Thymus (tissue), 11 donors: ENCODE measurements at regions not wholly inside any gene's neighbourhood (a gene's known extent, or its start where the extent isn't known, plus 50 kb on each side); places are given as distances from the start of the nearest gene placed in this dataset.

ENCODE experiments used
- DNase-seq, 9 donors: peaks; one replicate each; pipeline ENCODE4 v3.0.0-alpha.2; 2013; ENCODE audit warnings: low spot score in 9 of 9, low read depth in 6 of 9, missing footprints in 1 of 9
- H3K27ac ChIP-seq, 2 donors: one replicate each; pipeline ENCODE4 v1.5.1; 2013; ENCODE audit warnings: control low read depth in 1 of 2, low read depth in 1 of 2, low read length in 1 of 2, mild to moderate bottlenecking in 1 of 2, moderate library complexity in 1 of 2
- H3K27me3 ChIP-seq, 2 donors: one replicate each; pipeline ENCODE4 v1.5.1; 2013; ENCODE audit warnings: low read length in 1 of 2; ENCODE audit not compliant: control insufficient read depth in 2 of 2, insufficient read depth in 1 of 2
- H3K36me3 ChIP-seq, 2 donors: one replicate each; pipeline ENCODE4 v1.5.1; 2013; ENCODE audit warnings: low read length in 1 of 2, mild to moderate bottlenecking in 1 of 2, moderate library complexity in 1 of 2; ENCODE audit not compliant: control insufficient read depth in 2 of 2, insufficient read depth in 2 of 2
- H3K4me1 ChIP-seq, 2 donors: one replicate each; pipeline ENCODE4 v1.5.1; 2013; ENCODE audit warnings: low read length in 2 of 2; ENCODE audit not compliant: control insufficient read depth in 2 of 2, insufficient read depth in 2 of 2
- H3K4me3 ChIP-seq, 2 donors: one replicate each; pipeline ENCODE4 v1.5.1; 2013; ENCODE audit warnings: low read length in 2 of 2, control low read depth in 1 of 2, mild to moderate bottlenecking in 1 of 2
- H3K9me3 ChIP-seq, 2 donors: one replicate each; pipeline ENCODE4 v1.5.1; 2013; ENCODE audit warnings: low read length in 1 of 2, mild to moderate bottlenecking in 1 of 2; ENCODE audit not compliant: control insufficient read depth in 2 of 2, insufficient read depth in 1 of 2
- whole genome bisulfite sequencing: extraction: QIAGEN DNeasy Blood & Tissue Kit; methylation state at CpG from one replicate; pipeline ENCODE4 v1.1.7; 2013; 5-methylcytosine and 5-hydroxymethylcytosine counted together
- donor health status: healthy.

DNA sequence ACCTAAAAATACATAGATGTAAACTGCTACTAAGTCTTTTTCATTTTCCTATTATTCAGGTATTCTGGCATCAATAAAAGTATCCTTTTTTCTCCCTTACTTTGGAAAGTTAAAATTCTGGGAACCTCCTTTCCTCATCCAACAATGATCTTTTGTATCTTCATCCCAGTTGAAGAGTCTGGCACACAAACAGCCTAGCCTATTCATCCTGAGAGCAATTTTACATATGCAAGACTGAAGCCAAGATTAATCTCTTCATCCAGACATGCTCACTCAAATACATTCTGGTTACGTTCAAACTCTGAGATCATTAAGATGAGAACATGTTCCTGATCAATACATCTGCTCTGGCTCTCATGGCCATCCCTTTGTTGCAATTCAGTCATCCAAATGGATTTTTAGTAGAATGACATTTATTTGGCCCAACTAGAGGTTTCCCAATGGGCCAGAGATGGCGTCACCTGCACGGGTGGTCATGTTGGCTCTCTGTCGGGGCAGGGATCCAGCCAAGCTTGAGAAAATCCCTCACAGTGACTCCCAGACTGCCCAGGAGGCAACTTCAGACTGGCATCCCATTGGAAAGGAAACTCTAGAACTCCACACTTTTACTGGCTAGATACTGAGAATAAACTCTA, 135.3 kb upstream of the VCX2 start:
- no peaks in the 10 kb centered on the region for H3K27me3 ChIP-seq
- 93% methylated on average over 4 of the region's 4 CpGs for WGBS
- DNase-seq, result no peak
- H3K36me3 ChIP-seq, result no peaks in the 10 kb centered on the region
- H3K27ac ChIP-seq, result no peak overlapping the region
- H3K9me3 ChIP-seq, result peaks cover 0 to 5% of the 10 kb centered on the region in 2 donors
- H3K4me3 ChIP-seq, result no peak overlapping the region
- no peaks in the 10 kb centered on the region for H3K4me1 ChIP-seq

DNA sequence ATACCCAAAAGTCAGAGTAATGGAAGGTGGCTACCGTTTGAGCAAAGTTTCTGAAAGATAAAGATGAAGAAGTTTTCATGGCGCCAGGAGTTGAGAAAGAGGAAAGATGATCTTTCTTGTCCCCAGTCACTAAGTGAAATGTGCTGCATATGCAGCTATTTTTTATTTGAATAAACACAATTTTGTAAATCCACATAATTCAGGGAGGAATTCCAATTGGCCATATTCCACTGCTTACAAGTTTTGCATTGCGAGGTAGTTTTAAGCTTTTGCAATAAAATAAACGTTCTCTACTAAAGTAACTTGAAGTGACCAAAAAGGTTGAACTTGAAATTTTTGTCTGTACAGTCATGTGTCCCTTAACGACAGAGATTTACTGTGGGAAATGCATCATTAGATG, 139.3 kb upstream of the VCX2 start:
- no peak overlapping the region for H3K4me3 ChIP-seq
- DNase-seq, result no peak
- H3K27me3 ChIP-seq, result no peaks in the 10 kb centered on the region
- H3K9me3 ChIP-seq, result no peaks in the 10 kb centered on the region
- WGBS, result 93% methylated on average over 5 of the region's 5 CpGs
- H3K4me1 ChIP-seq, result no peaks in the 10 kb centered on the region
- H3K27ac ChIP-seq, result no peak overlapping the region
- no peaks in the 10 kb centered on the region for H3K36me3 ChIP-seq

DNA sequence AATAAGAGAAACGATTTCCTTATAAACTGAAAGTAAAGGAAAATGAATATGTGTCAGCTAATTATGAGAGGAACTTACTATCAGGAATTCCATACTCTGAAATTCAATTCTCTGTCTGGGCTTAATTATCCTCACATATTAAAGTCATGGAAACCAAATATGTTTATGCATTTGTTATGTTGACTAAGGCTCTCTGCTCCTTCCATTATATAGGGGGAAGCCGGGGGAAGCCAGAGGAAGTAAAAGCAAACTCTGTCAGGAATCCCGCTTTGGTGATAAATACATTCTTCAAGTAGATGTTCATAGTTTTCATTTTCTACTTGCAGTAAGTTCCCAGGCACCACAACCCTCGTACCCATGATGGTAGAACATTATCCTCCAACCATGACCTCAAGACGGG, 142.8 kb upstream of the VCX2 start:
- no peak for DNase-seq
- no peak overlapping the region for H3K27ac ChIP-seq
- 96% methylated on average over 5 of the region's 5 CpGs for WGBS
- no peaks in the 10 kb centered on the region for H3K4me1 ChIP-seq
- no peak overlapping the region for H3K4me3 ChIP-seq
- no peaks in the 10 kb centered on the region for H3K36me3 ChIP-seq
- H3K27me3 ChIP-seq, result no peaks in the 10 kb centered on the region
- H3K9me3 ChIP-seq, result no peaks in the 10 kb centered on the region

DNA sequence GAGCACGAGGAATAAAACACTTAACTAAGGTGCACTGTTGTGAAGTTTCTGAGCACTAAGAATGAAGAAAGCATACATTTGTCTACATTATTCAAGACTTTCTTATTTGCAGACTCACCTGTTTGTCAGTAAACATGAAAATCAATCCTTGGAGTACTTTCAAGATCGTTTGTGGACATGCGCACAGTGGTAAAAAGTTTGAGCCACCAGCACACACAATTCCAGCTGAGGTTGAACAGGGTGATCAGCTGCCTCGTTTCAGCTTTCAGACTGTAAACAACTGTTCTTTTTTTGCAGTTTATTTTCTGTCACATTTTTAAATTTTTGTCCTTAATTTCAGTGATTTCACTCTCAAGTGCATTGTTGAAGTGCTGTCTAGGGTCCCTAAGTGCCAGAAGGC, 143.8 kb upstream of the VCX2 start:
- Histone ChIP-seq H3K4me3 (no peak overlapping the region), H3K36me3 (no peaks in the 10 kb centered on the region), H3K27ac (no peak overlapping the region), H3K27me3 (no peaks in the 10 kb centered on the region), H3K9me3 (no peaks in the 10 kb centered on the region), H3K4me1 (no peaks in the 10 kb centered on the region)
- no peak for DNase-seq
- WGBS, result 92% methylated on average over 4 of the region's 4 CpGs

DNA sequence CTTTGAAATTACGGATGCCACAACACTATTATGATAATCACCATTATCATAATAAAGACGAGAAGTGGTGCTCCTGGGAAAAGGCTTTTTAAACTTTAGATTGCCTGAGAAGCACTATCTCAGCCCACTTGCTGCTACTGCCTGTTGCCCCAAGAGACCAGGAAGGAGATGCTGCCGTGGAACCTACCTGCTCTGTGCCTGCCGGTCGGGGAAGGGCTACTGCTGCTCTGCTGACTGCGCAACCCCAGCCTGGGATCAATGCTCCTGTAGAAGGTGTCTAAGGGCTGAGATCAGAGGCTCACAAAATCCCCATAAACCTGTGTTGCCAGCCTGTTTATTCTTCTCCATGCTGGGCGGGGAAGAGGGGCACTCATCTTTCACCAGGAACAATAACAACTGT, 145.3 kb upstream of the VCX3B start:
- Histone ChIP-seq H3K4me3 (no peak overlapping the region), H3K4me1 (no peaks in the 10 kb centered on the region), H3K27me3 (no peaks in the 10 kb centered on the region), H3K36me3 (no peaks in the 10 kb centered on the region), H3K9me3 (peaks cover 0 to 3% of the 10 kb centered on the region in 2 donors), H3K27ac (no peak overlapping the region)
- 87% methylated on average over 7 of the region's 7 CpGs for WGBS
- DNase-seq, result no peak

DNA sequence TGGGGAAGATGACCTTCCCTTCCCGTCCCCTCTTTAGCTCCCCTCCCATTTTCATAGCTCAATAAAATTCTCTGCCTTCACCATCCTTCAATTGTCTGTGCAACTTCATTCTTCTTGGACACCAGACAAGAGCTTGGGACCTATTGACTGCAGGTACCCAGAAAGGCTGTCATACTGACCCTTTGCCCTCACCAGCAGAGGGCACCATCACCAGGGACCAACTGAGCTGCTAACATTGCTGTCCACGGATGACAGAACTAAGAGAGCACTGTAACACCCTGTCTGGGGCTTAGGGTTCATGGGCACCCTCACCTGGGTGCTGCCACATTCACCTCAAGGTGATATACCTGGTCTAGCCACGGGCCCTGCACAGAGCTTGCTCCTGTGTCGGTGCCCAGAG, 141.3 kb upstream of the VCX3B start:
- no peaks in the 10 kb centered on the region for H3K4me1 ChIP-seq
- H3K36me3 ChIP-seq, result no peaks in the 10 kb centered on the region
- DNase-seq, result no peak
- no peaks in the 10 kb centered on the region for H3K27me3 ChIP-seq
- no peak overlapping the region for H3K4me3 ChIP-seq
- peaks cover 0 to 3% of the 10 kb centered on the region in 2 donors for H3K9me3 ChIP-seq
- H3K27ac ChIP-seq, result no peak overlapping the region
- 90% methylated on average over 4 of the region's 4 CpGs for WGBS

DNA sequence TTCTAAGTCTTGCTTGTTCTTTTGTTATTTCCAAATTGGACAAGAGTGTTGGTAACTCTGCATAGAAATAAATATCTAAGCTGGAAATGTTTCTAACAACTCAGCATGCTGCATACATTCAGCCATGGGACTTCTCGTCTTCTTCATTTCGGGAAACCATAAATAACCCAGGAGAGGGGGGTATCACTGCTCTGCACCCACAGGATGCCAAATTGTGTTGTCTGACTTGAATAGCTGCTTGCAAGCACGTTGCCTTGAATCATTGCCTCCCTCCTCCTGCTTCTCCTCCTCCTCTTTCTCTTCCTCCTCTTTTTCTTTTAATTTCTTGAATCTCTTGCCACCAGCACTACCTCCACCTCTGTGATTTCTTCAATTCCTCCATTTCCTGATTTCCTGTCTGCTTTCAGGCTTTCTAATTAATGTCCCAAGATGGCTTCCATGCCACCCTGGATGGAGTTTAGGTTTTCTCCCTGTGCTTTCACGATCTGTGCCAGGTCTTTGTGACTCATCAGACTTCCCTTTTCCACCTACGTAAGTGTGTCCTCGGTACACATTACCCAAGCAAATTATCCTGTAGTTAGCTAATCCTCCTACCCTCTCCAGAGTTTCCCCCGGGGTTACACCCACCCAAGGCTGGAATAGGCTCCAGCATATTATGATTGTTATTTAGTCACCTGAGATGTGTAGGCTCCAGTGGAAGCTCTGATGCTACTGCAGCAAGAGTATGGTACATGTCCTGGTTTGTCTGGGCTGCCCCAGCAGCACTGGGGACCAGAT, 122.6 kb upstream of the VCX3B start:
- H3K4me1 ChIP-seq, result no peaks in the 10 kb centered on the region
- no peak for DNase-seq
- no peaks in the 10 kb centered on the region for H3K9me3 ChIP-seq
- H3K36me3 ChIP-seq, result no peaks in the 10 kb centered on the region
- H3K27ac ChIP-seq, result no peak overlapping the region
- no peaks in the 10 kb centered on the region for H3K27me3 ChIP-seq
- WGBS, result 91% methylated on average over 7 of the region's 7 CpGs
- H3K4me3 ChIP-seq, result no peak overlapping the region

DNA sequence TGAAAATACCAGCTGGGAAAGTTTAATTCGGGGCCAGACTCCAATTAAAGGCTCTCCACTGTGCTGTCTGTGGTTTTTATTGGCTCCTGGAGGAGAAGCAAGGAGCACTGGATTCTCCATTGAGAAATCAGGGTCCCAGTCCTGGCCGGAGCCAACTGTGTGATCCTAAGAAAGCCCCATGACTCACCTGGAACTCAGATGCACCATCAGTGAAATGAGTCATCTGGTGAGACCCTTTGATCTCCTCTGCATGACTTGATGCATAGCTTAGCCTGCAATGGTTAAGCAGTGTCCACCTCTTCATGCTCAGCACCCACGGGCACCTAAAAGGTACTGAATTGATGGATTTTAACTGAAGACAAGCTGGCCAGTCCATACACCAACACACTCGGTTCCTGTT, 119.2 kb upstream of the VCX3B start:
- H3K4me1 ChIP-seq, result no peaks in the 10 kb centered on the region
- no peaks in the 10 kb centered on the region for H3K9me3 ChIP-seq
- no peaks in the 10 kb centered on the region for H3K27me3 ChIP-seq
- DNase-seq, result no peak
- no peak overlapping the region for H3K4me3 ChIP-seq
- whole genome bisulfite sequencing, result 90% methylated on average over 4 of the region's 4 CpGs
- no peaks in the 10 kb centered on the region for H3K36me3 ChIP-seq
- no peak overlapping the region for H3K27ac ChIP-seq

DNA sequence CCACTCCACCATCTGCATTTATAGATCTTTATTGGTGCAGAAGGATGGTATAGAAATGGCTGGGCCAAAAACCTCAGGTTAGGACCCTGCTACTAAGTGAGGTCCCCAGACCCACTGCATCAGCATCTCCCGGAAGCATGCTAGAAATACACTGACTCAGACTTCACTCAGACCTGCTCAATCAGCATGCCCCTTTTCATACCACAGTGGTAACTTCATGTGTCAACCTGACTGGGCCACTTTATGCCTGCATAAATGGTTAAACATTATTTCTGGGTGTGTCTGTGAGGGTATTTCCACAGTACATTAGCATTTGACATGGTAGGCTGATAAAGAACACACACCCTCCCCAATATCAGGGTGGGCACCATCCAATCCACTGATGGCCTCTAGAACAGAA, 118.6 kb upstream of the VCX3B start:
- WGBS, result 100% methylated on average over 1 of the region's 1 CpG
- Histone ChIP-seq H3K4me1 (no peaks in the 10 kb centered on the region), H3K27me3 (no peaks in the 10 kb centered on the region), H3K27ac (no peak overlapping the region), H3K9me3 (no peaks in the 10 kb centered on the region), H3K4me3 (no peak overlapping the region), H3K36me3 (no peaks in the 10 kb centered on the region)
- no peak for DNase-seq
